HG02885 (cell line): ENCODE measurements at regions not wholly inside any gene's neighbourhood (a gene's known extent, or its start where the extent isn't known, plus 50 kb on each side); places are given as distances from the start of the nearest gene placed in this dataset.
"Not testable (repeated sequence)": the region's sequence is repeated elsewhere in the genome, so short reads cannot be mapped to it uniquely, and the experiment has no call there.

Experiments
- ATAC-seq: cut with Tn5 transposase; IDR thresholded peaks from one replicate; pipeline ENCODE4 v1.9.1; 2021; ENCODE audit warnings: mild to moderate bottlenecking; ENCODE audit not compliant: unreplicated experiment, poor library complexity

DNA sequence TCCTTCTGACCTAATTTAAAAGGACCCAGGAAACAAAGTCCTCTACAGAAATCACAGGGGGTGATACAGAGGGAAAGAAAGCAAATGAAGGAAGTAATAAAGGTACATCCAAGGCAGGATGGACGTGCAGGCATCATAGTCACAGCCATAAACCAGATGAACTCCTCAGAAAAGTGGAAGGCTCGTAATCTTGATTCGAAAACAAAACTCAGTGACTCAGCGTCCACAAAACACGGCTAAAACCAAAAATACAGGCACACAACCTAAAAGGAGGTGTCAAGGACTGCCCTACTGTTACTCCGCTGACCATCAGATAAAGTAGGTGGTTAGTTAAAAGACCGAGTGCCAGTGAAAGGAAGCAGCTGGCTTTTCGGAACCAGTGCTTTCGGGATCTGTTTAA, 81.5 kb downstream of the TRIM69 start:
- ATAC-seq: not testable (repeated sequence)

DNA sequence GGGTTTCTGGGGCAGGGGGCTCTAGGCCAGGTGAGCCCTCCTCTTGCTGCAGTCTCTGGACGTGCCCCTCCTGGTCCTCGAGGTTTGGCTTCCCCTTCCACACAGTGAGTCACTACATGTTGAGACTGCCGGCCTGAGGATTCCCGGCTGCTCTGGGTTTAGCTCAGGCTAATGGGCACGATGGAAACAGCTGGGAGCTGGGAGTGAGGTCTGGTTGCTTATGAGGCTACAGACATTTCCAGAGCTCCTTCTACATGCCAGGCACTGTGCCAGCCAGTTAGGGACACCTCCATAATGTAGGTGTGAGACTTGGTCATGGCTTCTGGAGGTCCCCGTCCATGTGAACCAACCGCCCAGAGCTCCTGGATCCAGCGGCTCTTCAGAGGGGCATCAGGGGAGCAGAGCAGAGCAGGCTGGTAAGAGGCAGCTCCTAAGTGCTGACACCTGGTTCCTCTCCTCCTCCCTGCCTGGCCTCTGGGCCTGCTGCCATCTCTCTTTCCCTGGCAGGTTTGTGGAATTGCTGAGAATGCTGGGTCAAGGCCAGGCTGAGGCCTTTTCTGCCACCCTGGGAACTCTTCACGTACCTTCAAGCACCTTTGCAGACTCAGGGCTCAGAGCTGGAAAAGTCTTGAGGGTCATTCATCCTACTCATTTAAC, 83.1 kb downstream of the TRIM69 start:
- ATAC-seq: not testable (repeated sequence)

DNA sequence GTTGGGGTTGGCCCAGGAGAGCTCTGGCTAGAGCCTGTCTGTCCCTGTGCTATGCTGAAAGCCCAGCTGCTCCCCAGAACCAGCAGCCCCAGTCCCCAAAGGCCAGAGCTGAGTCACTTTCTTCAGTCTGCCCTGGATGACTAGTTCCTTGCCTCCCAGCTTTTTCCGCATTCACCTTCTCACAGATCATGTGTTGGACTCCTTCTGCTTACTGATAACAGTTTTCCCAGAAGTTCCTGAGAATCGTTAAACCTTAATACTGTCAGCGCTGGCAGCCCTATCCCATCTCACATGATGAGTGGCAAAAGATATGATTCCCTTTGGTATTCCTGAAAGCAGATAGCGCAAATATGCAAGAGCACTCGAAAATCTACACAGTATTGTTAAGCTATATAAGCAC, 84.2 kb downstream of the TRIM69 start:
- not testable (repeated sequence) for ATAC-seq

DNA sequence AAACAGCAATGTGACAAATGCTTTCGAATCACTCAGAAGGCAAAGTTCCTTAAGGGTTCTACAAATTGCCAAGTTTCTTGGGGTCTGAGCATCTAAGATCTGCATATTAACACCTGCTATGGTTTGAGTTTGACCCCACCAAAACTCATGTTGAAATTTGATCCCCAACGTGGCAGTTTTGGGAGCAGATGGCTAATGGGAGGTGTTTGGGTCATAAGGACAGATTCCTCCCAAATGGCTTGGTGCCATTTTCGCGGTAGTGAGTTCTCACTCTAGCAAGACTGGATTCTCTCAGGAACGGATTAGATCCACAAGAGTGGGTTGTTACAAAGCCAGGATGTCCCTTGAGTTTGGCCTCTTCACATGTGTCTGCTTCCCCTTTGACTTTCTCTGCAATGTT, 84.6 kb downstream of the TRIM69 start:
- ATAC-seq: not testable (repeated sequence)

DNA sequence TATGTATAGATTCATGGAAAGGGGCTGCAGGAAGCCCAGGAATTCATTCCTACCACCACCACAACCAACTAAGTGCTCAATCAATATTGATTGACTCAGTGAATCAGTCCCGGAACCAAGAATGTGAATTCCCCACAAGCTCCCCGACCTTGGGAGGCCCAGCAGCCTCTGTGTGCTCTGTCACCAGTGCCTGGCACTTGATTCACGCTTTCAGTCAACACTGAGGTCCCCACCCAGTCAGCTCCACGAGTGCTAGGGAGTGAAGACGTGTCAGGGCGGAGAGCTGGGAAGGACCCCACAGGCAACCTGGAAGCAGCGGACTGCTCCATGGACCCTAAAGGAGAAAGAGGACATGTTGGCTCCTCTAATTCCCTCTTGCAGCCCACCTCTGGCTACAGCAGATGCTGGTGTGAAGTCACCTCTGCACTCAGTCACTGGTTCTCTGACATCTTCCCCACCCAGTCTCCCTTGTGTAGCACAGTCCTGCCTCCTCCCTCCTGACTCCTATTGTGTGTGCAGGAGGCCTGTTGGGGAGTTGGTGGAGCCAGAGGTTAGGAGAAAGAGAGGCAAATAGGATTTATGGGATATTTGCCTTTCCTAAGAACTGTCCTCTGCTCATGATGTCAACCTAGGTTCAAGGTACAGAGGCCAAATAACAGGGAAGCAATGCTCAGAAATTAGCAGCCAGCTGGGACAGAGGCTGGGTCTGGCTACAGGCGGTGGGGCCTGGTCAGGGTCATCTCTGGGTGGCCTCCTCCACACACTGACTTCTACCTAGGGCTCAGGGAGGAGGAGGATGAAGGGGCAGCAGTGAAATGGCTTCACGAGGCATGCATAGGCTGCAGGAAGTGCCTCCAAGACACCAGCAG, 88.2 kb downstream of the TRIM69 start:
- not testable (repeated sequence) for ATAC-seq

DNA sequence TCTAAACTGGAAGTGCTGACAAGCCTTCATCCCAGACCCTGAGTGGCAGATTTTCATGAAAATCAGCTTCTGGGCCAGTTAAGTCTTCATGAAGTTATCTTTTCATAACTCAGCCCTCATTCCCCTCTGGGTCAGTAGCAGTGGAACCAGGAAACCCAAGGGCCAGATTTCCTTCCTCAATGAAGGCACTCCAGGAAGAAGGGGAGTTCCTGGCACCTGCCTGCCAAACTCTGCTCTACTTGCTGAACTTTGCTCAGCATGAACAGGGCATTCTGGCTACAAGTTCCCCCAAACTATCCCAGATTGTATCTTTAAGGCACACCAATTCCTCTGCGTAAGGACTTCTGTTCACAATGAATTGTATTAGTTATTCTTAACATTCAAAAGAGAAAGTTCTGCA, 90.3 kb downstream of the TRIM69 start:
- not testable (repeated sequence) for ATAC-seq

DNA sequence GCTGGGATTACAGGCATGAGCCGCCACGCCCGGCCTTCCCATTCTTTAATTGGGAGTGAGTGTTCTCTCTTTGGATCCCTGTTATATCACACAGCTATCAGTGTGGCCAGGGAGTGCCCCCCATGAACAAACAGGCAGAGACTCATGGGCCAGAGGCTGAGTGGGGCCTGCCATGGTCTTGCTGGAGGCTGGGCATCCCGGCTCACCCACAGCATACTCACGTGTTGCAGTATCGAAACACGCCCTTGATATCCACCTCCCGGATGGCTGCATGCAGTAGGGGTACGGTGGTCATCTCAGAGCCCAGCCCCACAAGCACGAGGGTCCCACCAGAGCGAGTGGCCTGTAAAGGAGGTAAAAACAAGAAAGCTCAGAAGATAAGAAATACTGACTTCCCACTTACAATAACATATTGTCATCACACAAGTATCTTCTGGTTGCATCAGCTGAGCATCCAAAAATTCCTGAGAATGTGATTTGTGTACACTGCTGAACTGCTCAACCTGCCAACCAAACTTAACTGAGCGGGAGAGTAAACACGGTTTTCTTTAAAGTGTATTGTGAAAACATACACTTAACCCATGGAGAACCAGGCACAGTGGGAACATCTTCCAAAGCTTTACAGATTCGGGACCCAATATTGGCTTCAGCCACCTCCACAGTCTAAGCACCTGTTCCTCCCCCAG, 92.0 kb downstream of the TRIM69 start:
- ATAC-seq: not testable (repeated sequence)

DNA sequence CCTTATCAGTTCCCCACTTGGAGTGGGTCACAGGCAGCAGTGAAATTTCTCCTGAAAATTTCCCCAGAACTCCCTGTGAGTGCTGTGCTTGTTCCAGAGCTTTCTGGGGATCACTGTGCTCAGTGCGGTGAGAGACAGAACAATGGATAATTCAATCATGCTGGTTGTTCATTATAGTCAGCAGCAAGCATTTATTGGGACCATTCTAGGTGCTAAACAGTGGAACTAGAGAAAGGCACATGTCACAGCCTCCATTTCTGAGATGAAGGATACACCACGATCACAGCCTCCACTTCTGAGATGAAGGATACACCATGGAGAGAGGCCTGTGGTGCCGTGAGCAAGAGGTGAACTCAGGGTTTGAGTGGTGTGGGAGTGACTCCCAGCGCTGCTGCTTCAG, 92.8 kb downstream of the TRIM69 start:
- ATAC-seq: not testable (repeated sequence)

DNA sequence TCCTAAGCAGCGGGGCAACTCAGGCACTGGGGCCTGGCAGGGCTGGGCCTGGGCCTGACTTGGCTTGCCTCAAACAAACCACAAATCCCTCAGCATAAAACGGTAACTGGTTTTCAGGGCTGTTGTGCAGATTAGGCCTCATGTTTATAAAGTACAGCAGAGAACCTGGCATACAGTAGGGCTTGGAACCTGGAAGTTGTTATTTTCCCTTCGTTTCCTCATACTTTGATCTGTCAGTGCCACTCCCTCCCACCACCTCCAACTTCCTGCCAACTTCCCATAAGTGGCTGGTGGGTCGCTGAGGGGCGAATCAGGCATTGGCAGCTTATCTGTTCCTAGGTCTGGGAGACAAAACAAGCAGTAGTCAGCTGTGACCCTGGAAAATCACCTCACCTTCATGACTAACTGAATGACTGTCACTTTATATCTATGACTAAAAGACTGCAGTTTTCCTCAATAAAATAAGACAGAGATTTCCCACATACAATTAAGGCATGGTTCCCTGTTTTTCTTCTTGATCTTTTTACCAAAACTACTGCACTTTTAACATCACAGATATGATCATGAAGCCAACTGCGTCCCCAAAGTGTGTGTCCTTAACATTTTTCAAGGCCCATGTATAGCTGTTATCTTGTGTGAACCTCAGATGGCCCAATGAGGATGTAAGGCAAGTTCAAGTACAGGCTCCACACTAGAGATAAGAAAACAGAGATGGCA, 94.5 kb downstream of the TRIM69 start:
- ATAC-seq: not testable (repeated sequence)

DNA sequence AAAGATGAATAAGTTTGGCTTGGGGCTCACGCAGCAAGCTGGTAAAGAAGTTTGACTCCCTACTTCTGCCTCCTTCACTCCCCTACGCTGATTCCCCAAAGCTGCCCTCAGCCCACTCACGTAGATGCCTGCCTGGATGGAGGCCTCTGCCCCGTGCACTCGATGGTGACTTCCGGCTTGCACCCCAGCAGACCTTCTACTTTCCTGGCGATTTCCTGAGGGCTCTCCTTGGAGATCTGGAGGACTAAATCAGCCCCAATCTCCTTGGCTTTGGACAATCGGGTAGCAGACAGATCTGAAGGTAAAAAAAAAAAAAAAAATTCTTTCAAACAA, 95.0 kb downstream of the TRIM69 start:
- not testable (repeated sequence) for ATAC-seq

DNA sequence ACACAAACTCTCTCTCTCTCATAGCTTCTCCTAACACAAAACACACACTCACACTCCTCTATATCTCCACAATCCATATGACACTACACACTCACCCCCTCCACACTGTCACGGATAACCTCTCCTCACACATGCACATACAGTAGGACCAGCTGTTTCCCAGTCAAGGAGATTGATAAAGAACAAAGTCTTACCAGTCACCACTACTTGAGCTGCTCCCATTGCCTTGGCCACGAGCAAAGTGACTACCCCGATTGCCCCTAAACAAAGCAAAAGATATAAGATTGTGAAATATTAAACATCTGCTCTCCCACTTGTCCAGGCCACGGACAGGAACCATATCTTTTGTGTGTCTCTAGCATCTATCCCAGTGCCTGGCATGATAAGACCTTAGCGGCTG, 95.8 kb downstream of the TRIM69 start:
- ATAC-seq: not testable (repeated sequence)

DNA sequence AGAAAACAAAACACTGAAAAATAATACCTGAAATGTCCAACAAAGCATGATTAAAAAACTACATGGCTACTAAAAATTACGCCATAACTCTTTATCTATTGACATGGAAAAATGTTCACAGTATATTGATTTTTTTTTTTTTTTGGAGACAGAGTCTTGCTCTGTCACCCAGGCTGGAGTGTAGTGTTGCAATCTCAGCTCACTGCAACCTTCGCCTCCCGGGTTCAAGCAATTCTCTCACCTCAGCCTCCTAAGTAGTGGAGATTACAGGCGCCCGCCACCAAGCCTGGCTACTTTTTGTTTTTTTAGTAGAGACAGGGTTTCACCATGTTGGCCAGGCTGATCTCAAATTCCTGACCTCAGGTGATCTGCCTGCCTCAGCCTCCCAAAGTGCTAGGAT, 96.8 kb downstream of the TRIM69 start:
- ATAC-seq: not testable (repeated sequence)

DNA sequence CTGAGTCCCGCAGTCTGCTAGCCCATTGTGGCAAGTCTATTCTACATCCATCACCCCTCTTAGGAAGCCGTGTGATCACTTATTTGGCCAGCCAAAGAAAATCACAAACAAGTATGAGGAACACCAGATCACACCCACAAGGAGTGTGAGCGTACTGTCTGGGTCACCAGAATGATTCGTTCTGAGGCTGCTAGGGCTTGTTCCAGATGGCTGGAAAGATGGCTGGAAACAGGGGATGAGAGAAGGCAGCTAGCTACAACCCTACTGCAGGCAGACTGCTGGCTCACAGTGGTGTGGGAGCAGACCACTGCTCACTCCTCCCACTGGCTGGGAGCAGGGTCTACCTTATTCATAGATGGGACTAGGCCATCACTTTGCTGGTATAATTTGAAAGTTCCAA, 97.4 kb downstream of the TRIM69 start:
- not testable (repeated sequence) for ATAC-seq

DNA sequence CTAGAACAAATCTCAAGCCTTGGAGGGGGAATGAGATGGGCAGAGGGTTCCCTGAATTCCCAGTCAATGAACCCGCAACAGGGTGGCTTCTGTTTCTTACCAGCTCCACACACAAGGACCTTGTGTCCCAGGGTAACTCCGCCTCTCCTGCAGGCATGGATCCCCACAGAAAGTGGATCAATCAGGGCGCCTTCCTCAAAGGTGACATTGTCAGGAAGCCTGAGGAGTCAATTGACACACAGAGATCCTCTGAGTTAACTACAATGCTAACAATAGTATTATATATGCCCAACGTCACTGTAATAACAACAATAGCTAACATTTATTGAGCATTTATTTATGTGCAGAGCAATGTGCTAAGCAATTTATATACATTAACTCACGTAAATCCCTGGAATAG, 98.8 kb downstream of the TRIM69 start:
- ATAC-seq: not testable (repeated sequence)

DNA sequence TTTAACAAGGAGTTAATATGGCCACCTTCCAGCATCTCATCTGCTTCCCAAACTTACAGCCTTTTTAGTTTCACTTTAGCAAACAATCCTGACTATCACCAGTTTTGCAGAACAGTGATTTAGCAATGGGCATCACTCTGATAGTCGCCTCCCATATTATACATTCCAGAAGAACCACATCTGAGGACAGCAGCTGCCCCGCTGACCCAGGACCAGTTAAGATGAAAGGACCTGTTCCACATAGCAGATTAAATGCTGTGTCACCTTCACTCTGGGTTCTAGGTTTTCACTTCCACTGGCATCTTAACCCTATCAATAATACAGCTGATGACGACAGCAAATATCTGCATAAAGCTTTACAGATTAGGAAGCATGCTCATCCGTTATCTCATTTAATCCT, 99.8 kb downstream of the TRIM69 start:
- ATAC-seq: no peak

DNA sequence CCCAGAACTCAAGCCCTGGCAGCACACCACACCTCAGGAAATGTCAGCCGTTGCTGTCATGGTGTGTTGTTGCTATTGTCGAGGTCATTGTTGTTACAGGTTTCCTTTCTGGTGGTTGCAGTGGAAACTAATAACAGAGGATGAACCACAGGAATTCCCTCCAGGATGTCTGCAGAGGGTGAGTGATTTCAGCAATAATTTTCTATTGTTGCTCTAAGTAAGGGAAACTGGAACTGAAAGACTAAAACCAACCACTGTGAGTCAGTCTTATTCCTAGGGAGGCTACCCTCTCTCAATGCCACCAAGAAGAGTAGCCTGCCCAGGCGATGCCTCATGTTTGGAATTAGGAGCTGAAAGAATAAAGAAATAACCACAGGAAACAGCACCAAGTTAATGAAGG, 102.6 kb downstream of the TRIM69 start:
- not testable (repeated sequence) for ATAC-seq

DNA sequence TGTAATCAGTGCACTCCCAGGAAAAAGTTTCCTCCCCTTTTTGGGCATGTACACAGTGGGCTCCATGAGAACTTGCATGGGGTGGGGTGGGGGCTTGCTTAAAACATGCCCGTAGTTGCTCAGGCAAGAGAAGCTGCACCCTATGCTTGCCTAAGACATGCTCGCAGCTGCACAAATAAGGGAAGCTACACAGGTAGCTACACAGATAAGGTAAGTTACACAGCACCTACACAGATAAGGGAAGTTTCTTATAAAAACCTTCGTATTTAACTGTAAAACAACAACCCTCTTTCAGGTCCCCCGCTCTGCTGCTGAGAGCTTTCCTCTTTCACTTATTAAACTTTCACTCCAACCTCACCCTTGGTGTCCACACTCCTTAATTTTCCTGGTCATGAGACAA, 105.4 kb downstream of the TRIM69 start:
- ATAC-seq: not testable (repeated sequence)

DNA sequence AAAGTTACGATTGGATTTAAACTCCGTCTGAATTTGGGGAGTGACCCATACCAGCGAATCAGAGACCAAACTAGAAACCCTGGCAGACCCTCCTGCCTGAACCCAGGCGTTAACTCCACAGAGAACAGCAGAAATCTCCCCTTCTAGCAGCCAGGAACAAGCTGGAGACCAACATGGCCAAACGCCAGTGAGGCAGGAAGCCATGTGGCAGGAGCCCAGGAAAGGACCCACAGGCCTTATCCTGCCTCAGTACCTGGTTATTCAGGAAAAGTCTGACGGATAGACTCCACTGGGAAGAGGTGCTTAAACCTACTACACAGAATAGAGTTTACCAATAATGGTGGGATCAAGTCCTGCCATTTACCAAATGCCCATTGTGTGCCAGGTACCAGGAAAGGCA, 106.6 kb downstream of the TRIM69 start:
- ATAC-seq: not testable (repeated sequence)

DNA sequence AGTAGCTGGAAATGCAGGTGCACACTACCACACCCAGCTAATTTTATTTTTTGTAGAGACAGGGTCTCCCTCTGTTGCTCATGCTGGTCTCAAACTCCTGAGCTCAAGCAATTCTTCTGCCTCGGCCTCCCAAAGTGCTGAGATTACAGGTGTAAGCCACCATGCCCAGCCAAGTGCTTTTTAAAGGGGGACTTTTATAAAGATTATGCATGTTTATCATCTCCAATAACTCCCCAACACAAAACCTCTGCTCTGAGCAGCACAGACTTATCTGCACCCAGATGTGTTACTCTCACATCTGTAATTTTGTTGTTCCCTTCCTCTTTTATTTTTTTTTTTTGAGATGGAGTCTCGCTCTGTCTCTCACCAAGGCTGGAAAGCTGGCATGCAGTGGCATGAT, 108.6 kb downstream of the TRIM69 start:
- ATAC-seq: not testable (repeated sequence)

DNA sequence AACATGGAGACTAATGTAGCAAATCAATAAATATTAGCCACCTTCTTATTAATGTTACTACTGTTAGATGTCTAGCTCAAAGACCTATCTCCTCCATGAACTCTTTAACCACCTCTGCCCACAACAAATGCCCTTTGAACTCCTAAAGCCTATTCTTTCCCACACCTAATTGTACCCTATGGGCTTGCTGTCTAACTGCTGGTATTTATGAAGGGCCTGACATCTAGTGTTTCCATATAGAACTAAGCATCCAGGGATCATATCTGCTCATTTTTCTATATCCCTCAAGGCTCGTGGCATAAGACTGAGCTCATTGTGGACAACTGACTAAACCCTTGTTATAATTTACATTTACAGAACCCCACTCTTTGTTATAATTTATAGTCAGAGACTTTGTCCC, 109.8 kb downstream of the TRIM69 start:
- not testable (repeated sequence) for ATAC-seq
